GM18867 (cell line): ENCODE measurements at regions not wholly inside any gene's neighbourhood (a gene's known extent, or its start where the extent isn't known, plus 50 kb on each side); places are given as distances from the start of the nearest gene placed in this dataset.
"Not testable (repeated sequence)": the region's sequence is repeated elsewhere in the genome, so short reads cannot be mapped to it uniquely, and the experiment has no call there.

Experiments used
- ATAC-seq: cut with Tn5 transposase; IDR thresholded peaks from one replicate; pipeline ENCODE4 v1.9.1; 2021; ENCODE audit warnings: mild to moderate bottlenecking, moderate library complexity; ENCODE audit not compliant: unreplicated experiment

DNA sequence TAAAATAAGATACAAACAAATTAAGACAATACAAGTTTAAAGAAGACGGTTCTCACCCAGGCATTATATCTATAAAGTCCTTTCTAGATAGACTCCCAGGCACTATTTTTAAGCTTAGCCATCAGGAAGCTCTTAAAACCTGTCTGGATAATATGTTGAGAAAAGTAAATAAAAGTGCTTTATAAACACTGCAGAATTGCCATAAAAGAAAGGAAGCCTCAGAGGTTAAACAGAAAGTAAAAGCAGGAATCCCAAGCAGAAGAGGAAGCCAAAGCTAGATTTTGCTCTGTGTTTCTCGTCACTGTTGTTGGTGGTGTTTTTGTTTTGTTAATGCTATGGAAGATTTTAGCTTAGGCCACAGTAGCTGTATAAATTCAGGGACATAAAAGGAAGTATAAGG, 1267.3 kb downstream of the PCDH19 start:
- ATAC-seq, result no peak

DNA sequence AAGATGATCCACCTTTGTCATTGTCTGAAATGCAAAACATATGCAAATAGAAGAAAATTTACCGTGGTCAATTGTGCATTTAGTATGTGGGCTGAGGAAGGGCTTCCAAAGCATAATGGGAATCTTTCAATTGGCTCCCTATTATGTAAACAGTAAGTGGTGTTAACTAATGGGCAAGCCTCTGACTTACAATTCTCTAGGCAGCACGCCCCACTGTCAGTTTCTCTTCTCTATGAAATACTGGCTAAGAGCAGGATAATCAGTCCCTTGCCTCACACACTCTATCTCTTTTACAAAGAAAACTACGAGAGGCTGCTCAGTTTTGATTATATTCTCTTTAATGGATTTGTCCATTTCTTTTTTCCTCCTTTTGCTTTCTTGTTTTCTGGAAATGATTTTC, 1272.6 kb downstream of the PCDH19 start:
- no peak for ATAC-seq

DNA sequence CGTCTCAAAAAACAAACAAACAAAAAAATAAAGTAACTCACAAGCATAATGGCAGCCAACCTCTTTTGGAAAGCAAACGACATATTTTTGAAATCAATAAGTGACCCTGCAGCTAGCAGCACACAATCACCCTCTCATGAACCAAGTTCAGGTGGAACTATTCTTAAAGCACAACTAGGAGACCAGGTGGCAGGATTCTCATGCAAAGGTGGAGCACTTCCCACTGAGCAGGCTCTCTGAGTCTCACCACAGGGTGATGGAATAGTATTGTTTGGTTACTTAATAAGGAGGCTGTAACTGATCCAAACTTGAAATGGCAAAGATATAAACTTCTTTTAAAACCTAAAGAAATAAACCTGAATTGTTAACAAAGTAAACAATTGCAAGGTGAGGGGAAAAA, 1293.1 kb downstream of the PCDH19 start:
- ATAC-seq, result no peak

DNA sequence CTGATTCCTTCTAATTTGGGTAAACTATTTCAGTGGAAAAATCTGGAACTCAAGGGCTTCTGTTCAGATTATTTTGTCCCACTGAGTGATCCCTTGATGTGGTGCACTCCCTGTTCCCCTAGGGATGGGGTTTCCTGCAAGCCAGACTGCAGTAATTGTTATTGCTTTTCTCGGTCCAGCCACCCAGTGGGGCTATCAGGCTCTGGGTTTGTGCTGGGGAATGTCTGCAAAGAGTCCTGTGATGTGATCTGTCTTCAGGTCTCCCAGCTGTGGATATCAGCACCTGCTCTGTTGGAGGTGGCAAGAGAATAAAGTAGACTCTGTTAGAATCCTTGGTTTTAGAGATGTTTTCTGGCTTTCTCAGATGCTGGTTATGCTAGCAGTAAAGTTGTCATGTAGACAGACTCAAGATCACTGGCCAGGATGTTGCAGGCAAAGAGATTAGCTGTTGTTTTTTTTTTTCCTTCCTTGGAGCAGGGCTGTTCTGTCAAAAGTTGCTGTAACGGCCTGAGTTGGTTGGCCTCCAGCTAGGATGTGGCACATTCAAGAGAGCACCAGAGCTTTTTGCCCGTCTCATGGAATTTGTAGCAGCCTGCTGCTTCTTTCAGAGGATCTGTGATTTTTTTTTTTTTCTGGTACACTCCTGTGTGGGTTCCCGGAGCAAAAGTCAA, 1314.0 kb downstream of the PCDH19 start:
- ATAC-seq, result no peak

DNA sequence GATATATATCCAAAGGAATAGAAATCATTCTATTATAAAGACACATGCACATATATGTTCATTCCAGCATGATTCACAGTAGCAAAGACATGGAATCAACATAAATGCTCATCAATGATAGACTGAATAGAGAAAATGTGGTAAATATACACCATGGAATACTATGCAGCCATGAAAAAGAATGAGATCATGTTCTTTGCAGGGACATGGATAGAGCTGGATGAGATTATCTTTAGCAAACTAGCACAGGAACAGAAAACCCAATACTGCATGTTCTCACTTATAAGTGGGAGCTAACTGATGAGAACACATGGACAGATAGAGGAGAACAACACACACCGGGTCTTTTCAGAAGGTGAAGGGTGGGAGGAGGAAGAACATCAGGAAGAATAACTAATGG, 1318.6 kb downstream of the PCDH19 start:
- ATAC-seq, result no peak

DNA sequence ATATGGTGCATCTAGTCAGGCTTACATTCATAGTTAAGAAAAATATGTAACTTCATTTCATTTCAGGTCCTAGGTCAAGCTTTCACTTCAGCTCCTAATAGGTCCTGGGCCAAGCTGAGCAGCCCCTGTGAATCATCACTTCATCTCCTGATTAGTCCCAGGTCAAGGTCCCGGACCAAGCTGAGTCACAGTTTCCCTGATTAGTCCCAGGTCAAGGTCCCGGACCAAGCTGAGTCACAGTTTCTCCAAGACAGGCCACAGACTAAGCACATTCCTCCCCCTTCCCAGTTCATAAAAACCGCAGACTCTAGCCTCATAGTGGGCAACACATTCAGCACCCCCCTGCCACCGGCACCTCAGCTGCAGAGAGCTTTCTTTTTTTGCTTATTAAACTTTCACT, 1331.8 kb downstream of the PCDH19 start:
- no peak for ATAC-seq

DNA sequence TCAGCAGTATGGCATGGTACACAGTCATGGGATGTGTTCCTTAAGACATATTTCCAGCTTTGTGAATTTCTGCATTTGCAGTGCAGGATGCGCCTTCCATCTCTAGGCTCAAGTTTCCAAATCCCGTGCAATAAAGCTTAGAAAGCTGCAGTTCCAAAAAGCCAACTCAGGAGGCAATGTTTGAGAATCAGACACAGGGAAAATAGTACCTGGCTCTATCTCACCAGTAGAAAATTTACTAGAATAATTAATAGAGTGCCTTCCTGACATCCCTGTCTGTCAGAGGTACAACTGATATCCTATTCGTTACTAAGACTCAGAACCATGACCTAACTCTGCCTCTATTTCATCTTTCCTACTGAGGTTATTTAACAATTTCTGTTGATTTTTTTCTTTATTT, 1333.0 kb downstream of the PCDH19 start:
- ATAC-seq, result no peak

DNA sequence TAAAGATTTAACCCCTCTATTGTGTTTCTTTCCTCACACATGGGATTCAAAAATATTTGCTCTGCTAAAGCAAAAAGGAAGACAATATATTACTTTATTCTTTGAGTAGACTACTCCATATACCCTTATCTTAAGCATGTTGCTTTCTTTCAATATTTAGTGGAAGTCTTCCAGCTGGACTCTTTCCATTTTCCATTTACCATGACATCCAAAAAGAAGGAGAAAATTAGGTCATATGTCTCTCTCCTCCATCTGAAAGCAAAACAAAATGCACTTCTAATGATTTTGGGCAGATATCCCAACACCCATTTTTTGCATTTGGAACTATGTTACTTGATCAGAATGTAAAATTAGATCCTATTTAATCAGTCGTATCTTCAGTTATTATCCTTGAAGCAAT, 1336.5 kb downstream of the PCDH19 start:
- no peak for ATAC-seq

DNA sequence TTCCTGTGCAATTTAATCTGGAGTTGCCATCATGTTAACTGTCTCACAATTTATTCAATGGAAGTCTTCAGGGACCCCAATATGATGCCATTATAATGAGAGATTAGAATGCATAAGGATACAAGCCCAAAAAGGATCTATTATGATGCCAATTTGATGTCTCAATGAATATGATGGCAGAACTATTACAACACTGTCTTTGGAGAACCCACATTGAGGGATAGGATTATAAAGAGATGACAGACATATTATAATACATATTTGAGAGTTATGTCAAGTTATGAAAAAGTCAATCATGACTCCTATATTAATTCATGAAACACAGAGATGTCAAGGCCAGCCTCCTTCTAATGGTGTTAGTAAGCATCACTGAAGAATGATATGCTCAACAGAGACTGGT, 1358.4 kb downstream of the PCDH19 start:
- no peak for ATAC-seq

DNA sequence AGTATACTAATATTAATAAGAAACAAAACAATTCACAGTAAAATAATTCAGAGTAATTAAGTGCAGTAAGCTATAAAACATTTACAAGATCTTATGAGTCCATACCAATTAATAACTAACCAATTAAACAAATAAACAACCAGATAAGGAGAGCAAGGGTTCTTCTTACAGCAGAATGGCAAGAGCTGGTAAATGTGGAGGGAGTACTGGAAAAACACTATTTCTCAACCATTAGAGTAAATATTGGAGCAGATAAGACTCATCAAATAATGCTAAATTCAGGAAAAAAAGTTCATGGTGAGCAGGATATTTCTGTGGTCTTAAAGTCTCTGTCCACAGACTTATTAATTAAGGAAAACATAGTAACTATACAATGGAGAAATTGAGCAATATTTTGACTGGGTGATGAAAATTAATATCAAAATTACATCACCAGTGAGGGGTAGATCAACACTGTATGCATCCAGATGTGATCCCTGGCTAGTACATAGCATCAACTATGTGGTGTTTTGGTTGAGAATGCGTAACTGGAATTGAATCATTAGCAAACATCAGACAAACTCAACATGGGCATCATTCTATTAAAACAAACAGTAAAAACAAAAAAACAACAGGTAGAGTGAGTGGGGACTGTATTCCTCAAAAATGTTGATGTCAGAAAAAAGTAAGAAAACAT, 1376.7 kb downstream of the PCDH19 start:
- ATAC-seq, result no peak

DNA sequence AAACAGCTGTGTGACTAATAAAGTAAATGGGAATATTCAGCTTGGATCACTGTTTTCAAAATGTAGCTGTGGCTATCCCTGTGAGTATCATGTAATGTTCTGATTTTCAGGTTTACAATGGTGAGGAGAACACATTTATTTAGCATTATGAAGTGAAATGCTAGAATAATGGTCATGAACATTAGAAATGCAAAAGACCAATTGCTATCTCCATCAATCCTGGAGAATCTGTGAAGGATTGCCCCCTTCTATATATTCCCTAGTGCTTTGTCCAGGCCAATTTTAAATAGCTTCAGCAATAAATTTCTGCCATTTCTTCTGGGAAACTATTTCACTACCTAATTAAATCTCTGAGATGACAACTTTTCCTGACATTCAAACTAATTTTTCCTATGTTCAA, 1399.1 kb downstream of the PCDH19 start:
- ATAC-seq, result no peak

DNA sequence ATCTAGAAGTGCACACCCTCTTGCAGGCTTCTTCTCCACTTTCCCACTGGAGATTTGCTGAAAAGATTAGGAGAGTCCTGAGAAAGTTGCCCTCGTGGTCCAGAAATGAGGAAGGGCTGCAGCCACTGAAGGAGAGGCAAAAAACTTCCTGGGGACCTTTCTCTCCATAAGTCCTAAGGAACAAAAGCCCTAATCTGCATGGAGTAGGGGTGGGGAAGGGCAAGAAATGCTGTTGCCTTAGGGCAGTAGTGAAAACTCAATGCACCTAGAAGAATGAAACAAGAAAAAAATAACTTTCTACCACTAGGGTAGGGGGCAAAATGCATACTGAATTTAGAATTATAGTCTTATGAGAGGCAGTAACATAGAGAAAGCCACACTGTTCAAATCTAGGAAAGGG, 1408.8 kb downstream of the PCDH19 start:
- no peak for ATAC-seq

DNA sequence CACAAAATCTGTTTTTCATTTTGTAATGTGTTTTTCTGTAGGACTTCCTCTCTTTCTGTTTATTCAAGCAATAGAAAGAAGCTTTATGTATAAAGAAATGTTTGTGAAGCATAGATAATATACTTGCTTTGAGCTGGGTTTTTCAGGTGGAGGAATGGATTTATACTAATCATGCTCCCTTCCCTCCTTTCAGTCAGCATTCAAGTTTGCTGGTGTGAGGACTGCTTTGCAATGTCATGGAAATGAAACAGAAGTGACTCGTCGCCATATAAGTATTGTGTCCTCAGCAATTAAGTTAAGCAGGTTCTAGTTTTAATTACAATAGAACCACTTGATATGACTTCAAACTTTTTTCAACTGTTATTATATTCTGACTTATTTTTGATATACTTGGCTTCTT, 1447.1 kb downstream of the PCDH19 start:
- no peak for ATAC-seq

DNA sequence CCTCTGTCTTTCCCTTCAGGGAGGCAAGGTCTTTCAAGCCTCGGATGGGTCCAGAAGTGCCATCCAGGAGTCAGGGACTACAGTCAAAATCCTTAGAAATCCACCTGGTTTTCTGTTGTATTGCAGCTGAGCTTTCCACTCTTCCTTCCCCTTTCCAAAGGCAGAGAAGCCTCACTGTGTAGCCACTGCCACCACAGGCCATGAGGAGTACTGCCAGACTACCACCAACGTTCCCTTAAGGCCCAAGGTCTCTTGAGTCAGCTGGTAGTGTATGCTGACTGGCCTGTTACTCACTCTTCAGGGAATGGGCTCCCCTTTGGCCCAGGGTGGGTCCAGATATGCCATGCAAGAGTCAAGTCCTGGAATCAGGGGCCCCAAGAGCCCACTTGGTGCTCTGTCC, 1454.1 kb downstream of the PCDH19 start:
- no peak for ATAC-seq

DNA sequence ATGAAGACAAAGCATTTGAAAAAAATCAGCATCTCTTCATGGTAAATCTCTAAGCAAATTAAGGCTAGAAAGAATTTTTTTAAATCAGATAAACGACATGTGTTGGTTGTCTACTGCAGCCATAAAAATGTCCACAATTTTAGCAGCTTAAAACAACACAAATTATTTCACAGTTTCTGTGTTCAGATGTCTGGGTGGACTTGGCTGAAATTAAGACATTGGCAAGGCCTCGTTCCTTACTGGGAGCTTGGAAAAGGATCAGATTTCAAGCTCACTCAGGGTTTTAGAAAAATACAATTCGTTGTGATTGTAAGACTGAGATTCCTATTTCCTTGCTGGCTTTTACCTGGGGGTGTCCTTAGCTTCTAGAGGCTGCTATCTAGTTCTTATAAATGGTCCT, 1470.6 kb downstream of the PCDH19 start:
- ATAC-seq, result no peak

DNA sequence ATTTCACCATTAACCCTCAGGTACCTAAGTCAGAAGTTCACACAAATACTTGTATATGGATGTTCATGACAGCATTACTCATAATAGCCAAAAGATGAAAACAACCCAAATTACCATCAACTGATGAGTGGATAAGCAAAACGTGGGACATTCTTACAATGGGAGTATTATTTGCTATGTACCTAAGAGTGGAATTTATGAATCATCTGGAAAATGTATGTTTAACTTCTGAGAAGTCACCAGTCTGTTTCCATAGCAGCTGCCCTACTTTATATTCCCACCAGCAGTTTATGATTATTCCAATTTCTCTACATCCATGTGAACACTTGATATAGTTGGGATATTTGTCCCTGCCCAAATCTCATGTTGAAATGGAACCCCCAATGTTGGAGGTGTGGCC, 1478.9 kb downstream of the PCDH19 start:
- ATAC-seq, result no peak

DNA sequence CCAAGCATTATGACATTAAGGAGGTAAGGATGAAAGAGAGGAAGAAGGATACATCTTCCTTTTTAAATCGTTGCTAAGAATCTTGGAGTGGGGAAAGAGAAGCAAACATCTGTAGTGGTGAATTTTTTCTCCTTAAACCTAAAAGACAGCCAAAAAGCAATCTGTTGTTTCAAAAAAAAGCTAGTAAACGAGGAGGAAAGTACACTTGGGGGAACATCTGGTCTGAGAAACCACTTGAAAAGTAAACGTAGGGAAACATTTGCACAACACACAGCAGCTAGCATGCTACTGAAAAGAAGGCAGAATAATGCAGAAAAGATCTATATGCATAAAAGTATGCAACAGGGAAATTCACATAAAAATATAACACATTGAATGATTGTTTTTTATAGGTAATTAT, 1485.6 kb downstream of the PCDH19 start:
- no peak for ATAC-seq

DNA sequence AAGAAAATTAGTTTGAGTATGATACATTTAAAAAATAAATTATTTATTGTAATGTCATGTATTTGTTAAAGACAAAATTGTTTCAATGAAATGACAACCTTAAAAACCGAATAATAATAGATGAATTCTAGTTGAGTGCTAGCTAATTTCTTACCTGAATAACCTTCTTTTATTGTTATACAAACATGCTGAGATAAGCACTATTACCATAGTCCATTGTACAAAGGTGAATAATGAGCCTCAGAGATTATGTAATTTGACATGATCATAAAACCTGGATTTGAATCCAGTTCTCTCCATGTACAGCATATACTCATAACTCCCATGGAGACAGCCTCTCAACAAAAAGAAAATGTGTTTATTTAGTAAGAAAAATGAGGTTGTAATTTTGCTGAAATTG, 1512.9 kb downstream of the PCDH19 start:
- ATAC-seq, result no peak

DNA sequence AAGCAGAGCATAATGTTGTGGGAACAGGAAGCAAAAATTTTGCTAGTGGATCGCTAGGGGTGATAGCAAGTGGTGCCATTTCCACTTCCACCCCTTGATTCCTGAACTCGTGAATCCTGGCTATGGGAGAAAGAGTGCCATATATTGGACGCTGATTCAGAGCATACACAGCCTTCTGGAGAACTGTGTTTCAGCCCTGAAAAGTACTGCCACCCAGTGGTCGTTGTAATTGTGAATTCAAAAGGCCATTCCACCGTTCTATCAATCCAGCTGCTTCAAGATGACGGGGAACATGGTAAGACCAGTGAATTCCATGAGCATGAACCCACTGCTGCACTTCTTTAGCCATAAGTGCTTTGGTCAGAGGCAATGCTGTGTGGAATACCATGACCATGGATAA, 1559.4 kb downstream of the PCDH19 start:
- not testable (repeated sequence) for ATAC-seq
